Heart left ventricle (tissue), 16 donors: ENCODE measurements at regions not wholly inside any gene's neighbourhood (a gene's known extent, or its start where the extent isn't known, plus 50 kb on each side); places are given as distances from the start of the nearest gene placed in this dataset.

Experiments
- ATAC-seq, 4 donors: fragments of 200-7000 bp; cut with Tn5 transposase; one replicate each; pipeline ENCODE4 v1.9.1; 2020 to 2022; ENCODE audit warnings: moderate library complexity in 4 of 4, mild to moderate bottlenecking in 3 of 4, moderate number of reproducible peaks in 1 of 4
- DNase-seq, 5 donors: peaks; one replicate each; pipeline ENCODE4 v3.0.0-alpha.2; 2020
- H3K27ac ChIP-seq, 12 donors: fragments of 200-600 bp; sonication (generic) in 4 of 12; one replicate each; pipeline versions ENCODE4 v1.5.0 to v1.8.0; 2016 to 2022; ENCODE audit warnings: mild to moderate bottlenecking in 2 of 12
- H3K27me3 ChIP-seq, 9 donors: fragments of 200-600 bp; sonication (generic) in 2 of 9; one replicate each; pipeline versions ENCODE4 v1.5.1 to v1.8.0; 2016 to 2022; ENCODE audit warnings: mild to moderate bottlenecking in 3 of 9
- H3K36me3 ChIP-seq, 9 donors: fragments of 200-600 bp; sonication (generic) in 2 of 9; one replicate each; pipeline versions ENCODE4 v1.5.0 to v1.8.0; 2018 to 2022; ENCODE audit warnings: mild to moderate bottlenecking in 2 of 9
- H3K4me1 ChIP-seq, 12 donors: fragments of 200-600 bp; sonication (generic) in 4 of 12; one replicate each; pipeline versions ENCODE4 v1.5.0 to v1.8.0; 2016 to 2022; ENCODE audit warnings: mild to moderate bottlenecking in 3 of 12
- H3K4me3 ChIP-seq, 12 donors: fragments of 200-600 bp; sonication (generic) in 4 of 12; one replicate each; pipeline versions ENCODE4 v1.5.0 to v1.8.0; 2017 to 2022; ENCODE audit warnings: mild to moderate bottlenecking in 9 of 12, moderate library complexity in 4 of 12
- H3K9me3 ChIP-seq, 12 donors: fragments of 200-600 bp; sonication (generic) in 4 of 12; one replicate each; pipeline versions ENCODE4 v1.5.0 to v1.8.0; 2016 to 2022; ENCODE audit warnings: mild to moderate bottlenecking in 1 of 12
- CTCF ChIP-seq, 12 donors: fragments of 200-600 bp; sonication (generic) in 4 of 12; IDR thresholded peaks; one replicate each; pipeline versions ENCODE4 v1.5.0 to v1.8.0; 2018 to 2022; ENCODE audit warnings: antibody characterized with exemption in 12 of 12, mild to moderate bottlenecking in 5 of 12
- POLR2A ChIP-seq, 2 donors: fragments of 450-650 bp; IDR thresholded peaks; one replicate each; pipeline ENCODE4 v1.6.1; 2017; ENCODE audit warnings: antibody characterized with exemption in 2 of 2, mild to moderate bottlenecking in 2 of 2, moderate library complexity in 2 of 2
- WGBS, 4 donors: extraction: QIAGEN DNeasy Blood & Tissue Kit in 2 of 4; methylation state at CpG; one replicate each; pipeline versions ENCODE4 v1.1.5 to v1.1.7; 2013 to 2018; 5-methylcytosine and 5-hydroxymethylcytosine counted together
- intact Hi-C, 10 donors: fragments of 100-400 bp; cut with DNase I; formaldehyde crosslinking; loops; one replicate each; pipeline versions ENCODE4 v1.11.1 to v1.14.2; 2022
- donor health status: ischemic (EF 13 %, LVEDD 7.1; RV severe dilation, severe dysfunction).
- donor health status: healthy with polysubstance abuse.
- donor health status: DM: no; HTN: yes; CAD: no.
- donor health status: DM: no; HTN: no; CAD: no.
- donor health status: ischemic (EF 25% LVEDD 6.9; RV normal size, moderate dysfunction).
- donor health status: ischemic (EF 25% LVEDD 5.7; RV mildly dilated, moderate dysfunction).
- donor health status: healthy.
- donor health status: DM: yes; HTN: yes; CAD: no.
- donor health status: ischemic (EF 35%, LVEDD 5.7; RV mildly dilated, moderate dysfunction).
- donor health status: nonischemic (EF 11% LVEDD 7.7; RV severe dilation, severe dysfunction).
- donor health status: DM: yes; HTN: yes; CAD: no.
- donor health status: PGD.
- donor health status: ischemic (EF 29% LVEDD 5.4; RV normal size, mild dysfunction).
- donor health status: nonischemic (EF 23%, LVEDD 6.1; RV moderate dilation, normal function).

- TF ChIP-seq CTCF (IDR thresholded peaks at IDR 0.05) = no peak
- no peak for TF ChIP-seq POLR2A (IDR thresholded peaks at IDR 0.05)
- no peak for DNase-seq
- no peak overlapping the region for H3K4me3 ChIP-seq
- ATAC-seq = no peak
- H3K27me3 ChIP-seq = peaks cover 0 to 4% (median 0%) of the 10 kb centered on the region in 9 donors
- H3K27ac ChIP-seq = no peak overlapping the region
- peaks cover 0 to 13% (median 0%) of the 10 kb centered on the region in 12 donors for H3K9me3 ChIP-seq
- intact Hi-C loops = no loop called here
- H3K36me3 ChIP-seq = no peaks in the 10 kb centered on the region
- no peaks in the 10 kb centered on the region for H3K4me1 ChIP-seq
- 69 to 87% (median 75%) methylated on average over 1 of the region's 1 CpG for WGBS, 4 donors
Measured at GRCh38 chr11:18849406-18849805, 57.8 kb upstream of the PTPN5 start.

- no peak for ATAC-seq
- intact Hi-C loops = no loop called here
Measured at GRCh38 chr11:18844753-18845367, 53.3 kb upstream of the PTPN5 start.

More at GRCh38 chr11:18844753-18845367, 53.3 kb upstream of the PTPN5 start:
- peak in 9 of 12 donors; percentile 13 to 58 (median 44) for TF ChIP-seq CTCF (IDR thresholded peaks at IDR 0.05)
- no peak for TF ChIP-seq POLR2A (IDR thresholded peaks at IDR 0.05)
- no peaks in the 10 kb centered on the region for H3K36me3 ChIP-seq
- H3K4me3 ChIP-seq = no peak overlapping the region
- peaks cover 0 to 18% (median 3%) of the 10 kb centered on the region in 12 donors for H3K9me3 ChIP-seq
- WGBS, 4 donors = 71 to 86% (median 76%) methylated on average over 1 of the region's 1 CpG
- no peaks in the 10 kb centered on the region for H3K4me1 ChIP-seq
- H3K27ac ChIP-seq = no peak overlapping the region
- peaks cover 0 to 4% (median 0%) of the 10 kb centered on the region in 9 donors for H3K27me3 ChIP-seq
- DNase-seq = no peak
